ENCODE measurements at regions not wholly inside any gene's neighbourhood (a gene's known extent, or its start where the extent isn't known, plus 50 kb on each side); places are given as distances from the start of the nearest gene placed in this dataset.
A peak's percentile ranks its signal among the peaks of the same experiment; 100 is the strongest.

GRCh38 chr5:68408345-68408871 lies 192.9 kb downstream of the PIK3R1 start:
- DNase-seq, result no peak

GRCh38 chr5:68409259-68409658 lies 193.7 kb downstream of the PIK3R1 start:
- DNase-seq, result no peak

- DNase-seq, result no peak
Measured at GRCh38 chr5:68411161-68411560, 195.6 kb downstream of the PIK3R1 start.

GRCh38 chr5:68415177-68416085 lies 199.9 kb downstream of the PIK3R1 start:
- DNase-seq, result peak; percentile 78

GRCh38 chr5:68416714-68417113 lies 201.2 kb downstream of the PIK3R1 start:
- no peak for DNase-seq

GRCh38 chr5:68418201-68418600 lies 202.6 kb downstream of the PIK3R1 start:
- DNase-seq, result no peak

GRCh38 chr5:68418680-68419079 lies 203.1 kb downstream of the PIK3R1 start:
- DNase-seq, result no peak

GRCh38 chr5:68419081-68419636 lies 203.6 kb downstream of the PIK3R1 start:
- DNase-seq, result no peak

GRCh38 chr5:68419637-68420452 lies 204.3 kb downstream of the PIK3R1 start:
- peak; percentile 70 for DNase-seq

GRCh38 chr5:68420476-68421344 lies 205.2 kb downstream of the PIK3R1 start:
- peak; percentile 98 for DNase-seq

GRCh38 chr5:68421485-68422220 lies 206.1 kb downstream of the PIK3R1 start:
- no peak for DNase-seq

- peak; percentile 37 for DNase-seq
Measured at GRCh38 chr5:68423154-68423811, 207.7 kb downstream of the PIK3R1 start.

GRCh38 chr5:68424799-68425537 lies 209.4 kb downstream of the PIK3R1 start:
- peak; percentile 62 for DNase-seq

GRCh38 chr5:68426586-68426985 lies 211.0 kb downstream of the PIK3R1 start:
- no peak for DNase-seq

- peak; percentile 94 for DNase-seq
Measured at GRCh38 chr5:68428231-68428811, 212.8 kb downstream of the PIK3R1 start.

- no peak for DNase-seq
Measured at GRCh38 chr5:68429510-68429909, 214.0 kb downstream of the PIK3R1 start.

- no peak for DNase-seq
Measured at GRCh38 chr5:68430279-68430678, 214.7 kb downstream of the PIK3R1 start.

GRCh38 chr5:68431186-68431585 lies 215.6 kb downstream of the PIK3R1 start:
- DNase-seq, result no peak

- no peak for DNase-seq
Measured at GRCh38 chr5:68431601-68432337, 216.2 kb downstream of the PIK3R1 start.
